ENCODE measurements at regions not wholly inside any gene's neighbourhood (a gene's known extent, or its start where the extent isn't known, plus 50 kb on each side); places are given as distances from the start of the nearest gene placed in this dataset.

- TF ChIP-seq CTCF (IDR thresholded peaks at IDR 0.05): no peak
- intact Hi-C loops (cut with DNase I): no loop called here
- no peak for ATAC-seq
- Histone ChIP-seq H3K27ac (no peak overlapping the region), H3K27me3 (no peaks in the 10 kb centered on the region), H3K36me3 (no peaks in the 10 kb centered on the region), H3K9me3 (no peaks in the 10 kb centered on the region), H3K4me3 (no peak overlapping the region), H3K4me1 (no peaks in the 10 kb centered on the region)
- no peak for DNase-seq
Observed at GRCh38 chr4:180261346-180261745, 1981.9 kb upstream of the TENM3 start.

DNA sequence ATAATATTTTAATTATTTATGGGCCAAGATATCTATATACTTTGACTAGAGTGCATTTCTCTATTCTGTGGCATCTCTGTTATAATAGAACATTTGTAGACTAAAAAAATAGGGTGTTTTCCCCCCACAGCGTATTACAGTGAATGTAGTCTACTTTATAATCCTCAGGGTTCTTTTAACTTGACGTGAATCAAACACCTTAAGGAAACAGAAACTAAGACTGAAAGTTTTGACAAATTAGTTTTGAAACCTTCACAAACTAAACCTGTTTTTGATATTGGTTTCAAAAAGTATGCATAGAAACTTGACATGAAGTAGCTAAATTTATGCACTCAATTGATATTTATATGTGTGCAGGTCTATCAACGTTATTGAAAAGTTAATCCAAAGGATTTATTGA, 1963.1 kb upstream of the TENM3 start:
- no peaks in the 10 kb centered on the region for H3K9me3 ChIP-seq
- H3K36me3 ChIP-seq: no peaks in the 10 kb centered on the region
- no peak overlapping the region for H3K4me3 ChIP-seq
- intact Hi-C loops (cut with DNase I): no loop called here
- TF ChIP-seq CTCF (IDR thresholded peaks at IDR 0.05): no peak
- no peaks in the 10 kb centered on the region for H3K27me3 ChIP-seq
- DNase-seq: no peak
- H3K27ac ChIP-seq: no peak overlapping the region
- no peaks in the 10 kb centered on the region for H3K4me1 ChIP-seq
- ATAC-seq: no peak

GRCh38 chr4:180280726-180281297, 1962.4 kb upstream of the TENM3 start:
- Histone ChIP-seq H3K4me3 (no peak overlapping the region), H3K27me3 (no peaks in the 10 kb centered on the region), H3K9me3 (no peaks in the 10 kb centered on the region), H3K36me3 (no peaks in the 10 kb centered on the region), H3K27ac (no peak overlapping the region), H3K4me1 (no peaks in the 10 kb centered on the region)
- DNase-seq (no peak), ATAC-seq (no peak)
- no peak for TF ChIP-seq CTCF (IDR thresholded peaks at IDR 0.05)
- intact Hi-C loops (cut with DNase I): no loop called here

DNA sequence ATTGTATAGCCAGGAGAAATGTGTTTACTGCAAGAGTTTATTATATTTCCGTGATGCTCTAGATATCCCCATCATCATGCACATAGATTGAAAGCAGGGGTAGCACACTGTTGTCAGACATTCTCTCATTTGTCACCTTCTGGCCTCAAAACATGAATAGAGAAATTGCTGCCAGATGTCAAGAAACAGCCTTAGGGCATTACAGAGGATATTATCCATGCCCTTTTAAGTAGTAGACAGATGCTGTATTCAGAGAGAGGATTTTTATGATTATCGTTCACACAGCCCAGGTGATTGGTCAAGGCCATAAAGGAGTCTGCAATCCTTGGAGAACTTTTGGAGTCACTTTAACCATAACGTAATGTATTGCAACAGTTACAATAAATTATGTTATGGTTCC, 1961.5 kb upstream of the TENM3 start:
- ATAC-seq: no peak
- Histone ChIP-seq H3K9me3 (no peaks in the 10 kb centered on the region), H3K27me3 (no peaks in the 10 kb centered on the region), H3K4me3 (no peak overlapping the region), H3K4me1 (no peaks in the 10 kb centered on the region), H3K27ac (no peak overlapping the region), H3K36me3 (no peaks in the 10 kb centered on the region)
- TF ChIP-seq CTCF (IDR thresholded peaks at IDR 0.05): no peak
- intact Hi-C loops (cut with DNase I): no loop called here
- no peak for DNase-seq

DNA sequence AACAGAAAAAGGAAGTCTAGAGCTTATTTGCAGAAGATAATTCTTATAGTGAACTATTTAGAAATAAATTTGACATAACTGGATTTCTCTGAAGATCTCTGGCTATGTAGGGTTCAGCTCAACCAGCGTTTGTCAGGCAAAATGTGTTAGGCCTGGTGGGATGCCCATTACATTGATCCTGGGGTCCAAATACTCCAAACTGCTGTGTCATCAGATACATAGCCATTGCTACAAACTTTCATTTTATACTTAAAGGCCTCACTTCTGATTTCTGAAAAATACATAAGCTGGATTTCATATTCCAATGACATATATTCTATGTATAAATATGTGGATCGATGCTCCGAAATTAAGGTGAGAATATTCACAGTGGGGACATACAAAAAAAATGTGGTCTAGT, 1958.9 kb upstream of the TENM3 start:
- Histone ChIP-seq H3K4me1 (no peaks in the 10 kb centered on the region), H3K36me3 (no peaks in the 10 kb centered on the region), H3K27ac (no peak overlapping the region), H3K27me3 (no peaks in the 10 kb centered on the region), H3K9me3 (no peaks in the 10 kb centered on the region), H3K4me3 (no peak overlapping the region)
- DNase-seq (no peak), ATAC-seq (no peak)
- TF ChIP-seq CTCF (IDR thresholded peaks at IDR 0.05): no peak
- intact Hi-C loops (cut with DNase I): no loop called here

DNA sequence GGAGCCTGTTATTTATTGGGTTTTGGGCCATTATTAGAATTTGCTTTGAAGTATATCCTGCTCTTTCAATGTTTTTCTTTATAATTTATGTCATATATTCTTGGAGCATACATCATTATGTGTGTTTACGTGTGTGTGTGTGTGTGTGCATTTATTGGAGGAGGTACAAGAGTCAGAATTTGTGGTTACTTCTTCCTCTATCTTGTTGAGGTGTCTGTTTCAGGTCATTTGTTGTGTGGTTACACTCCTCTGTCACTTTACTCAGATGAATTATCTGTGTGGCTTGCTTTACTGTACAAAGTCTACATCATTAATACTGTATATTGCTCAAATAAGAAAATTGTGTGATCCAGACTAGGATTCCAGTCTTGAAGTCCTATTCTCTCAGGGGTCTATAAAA, 1957.4 kb upstream of the TENM3 start:
- DNase-seq (no peak), ATAC-seq (no peak)
- TF ChIP-seq CTCF (IDR thresholded peaks at IDR 0.05): no peak
- no peaks in the 10 kb centered on the region for H3K9me3 ChIP-seq
- intact Hi-C loops (cut with DNase I): no loop called here
- H3K36me3 ChIP-seq: no peaks in the 10 kb centered on the region
- no peaks in the 10 kb centered on the region for H3K4me1 ChIP-seq
- no peak overlapping the region for H3K4me3 ChIP-seq
- no peaks in the 10 kb centered on the region for H3K27me3 ChIP-seq
- H3K27ac ChIP-seq: no peak overlapping the region
